ENCODE measurements at regions not wholly inside any gene's neighbourhood (a gene's known extent, or its start where the extent isn't known, plus 50 kb on each side); places are given as distances from the start of the nearest gene placed in this dataset.

GRCh38 chr13:104843401-104843800 is 1692.1 kb downstream of the EFNB2 start:
- ChIA-PET CTCF (no interaction called here), POLR2A (no interaction called here), RAD21 (ENCODE audit: low non-redundant PET in 1 of 2, low total read pairs in 2 of 2, uncharacterized antibody in 2 of 2, unreplicated experiment in 2 of 2) (no interaction called here)
- Histone ChIP-seq H4K20me1 (ENCODE audit: insufficient read depth) (no peaks in the 10 kb centered on the region), H2AFZ (ENCODE audit: low read depth, low read length, poor library complexity, severe bottlenecking) (no peak overlapping the region), H3K9ac (ENCODE audit: low read length) (no peak overlapping the region), H3K4me3 (replicated peaks in 1 of 2; ENCODE audit: low read depth in 1 of 2, low read length in 2 of 2) (no peak overlapping the region), H3K9me2 (ENCODE audit: insufficient read depth) (no peaks in the 10 kb centered on the region), H3K4me1 (ENCODE audit: control insufficient read depth in 1 of 2, insufficient read depth in 2 of 2, low read length in 2 of 2) (peaks cover 0 to 3% of the 10 kb centered on the region in 2 experiments; a peak in 1 of 4 replicates), H3K9me3 (ENCODE audit: control insufficient read depth in 1 of 2, insufficient read depth in 1 of 2, low read depth in 1 of 2, low read length in 2 of 2) (no peaks in the 10 kb centered on the region), H3K27ac (ENCODE audit: low read depth, low read length) (no peak overlapping the region), H3K36me3 (ENCODE audit: control insufficient read depth in 1 of 2, insufficient read depth in 2 of 2, low read length in 2 of 2) (no peaks in the 10 kb centered on the region), H3K4me2 (ENCODE audit: low read length) (no peak overlapping the region), H3K27me3 (ENCODE audit: insufficient read depth, low read length) (no peaks in the 10 kb centered on the region), H3K79me2 (ENCODE audit: insufficient read depth, low read length) (no peaks in the 10 kb centered on the region)
- no peak for DNase-seq (ENCODE audit: low read depth, low spot score)
- ATAC-seq = no peak
- TF ChIP-seq SIN3A (IDR thresholded peaks at IDR 0.05; ENCODE audit: low read depth) (no peak), EGR1 (IDR thresholded peaks at IDR 0.05; ENCODE audit: low read depth) (no peak), CEBPB (IDR thresholded peaks at IDR 0.05; ENCODE audit: low read depth) (no peak), POLR2AphosphoS5 (IDR thresholded peaks at IDR 0.05; ENCODE audit: low read depth, low read length) (no peak)
- intact Hi-C loops (cut with micrococcal nuclease) = no loop called here
- no TSS peak for BruUV-seq (replicated peaks)

GRCh38 chr13:104841110-104841509 is 1694.4 kb downstream of the EFNB2 start:
- no peak overlapping the region for H3K9ac ChIP-seq (ENCODE audit: low read length)
- no peaks in the 10 kb centered on the region for H3K9me3 ChIP-seq (ENCODE audit: control insufficient read depth in 1 of 2, insufficient read depth in 1 of 2, low read depth in 1 of 2, low read length in 2 of 2)
- no peak overlapping the region for H3K4me2 ChIP-seq (ENCODE audit: low read length)
- H2AFZ ChIP-seq (ENCODE audit: low read depth, low read length, poor library complexity, severe bottlenecking) = no peak overlapping the region
- no peak overlapping the region for H3K4me3 ChIP-seq (replicated peaks in 1 of 2; ENCODE audit: low read depth in 1 of 2, low read length in 2 of 2)
- no peaks in the 10 kb centered on the region for H4K20me1 ChIP-seq (ENCODE audit: insufficient read depth)
- no peaks in the 10 kb centered on the region for H3K4me1 ChIP-seq (ENCODE audit: control insufficient read depth in 1 of 2, insufficient read depth in 2 of 2, low read length in 2 of 2)
- ATAC-seq (no peak), DNase-seq (ENCODE audit: low read depth, low spot score) (no peak)
- CTCF ChIA-PET = no interaction called here
- no peaks in the 10 kb centered on the region for H3K79me2 ChIP-seq (ENCODE audit: insufficient read depth, low read length)
- H3K9me2 ChIP-seq (ENCODE audit: insufficient read depth) = no peaks in the 10 kb centered on the region
- H3K27me3 ChIP-seq (ENCODE audit: insufficient read depth, low read length) = no peaks in the 10 kb centered on the region
- BruUV-seq (replicated peaks) = no TSS peak
- intact Hi-C loops (cut with micrococcal nuclease) = no loop called here
- POLR2A ChIA-PET = no interaction called here
- H3K27ac ChIP-seq (ENCODE audit: low read depth, low read length) = no peak overlapping the region
- H3K36me3 ChIP-seq (ENCODE audit: control insufficient read depth in 1 of 2, insufficient read depth in 2 of 2, low read length in 2 of 2) = no peaks in the 10 kb centered on the region
- RAD21 ChIA-PET (ENCODE audit: low non-redundant PET in 1 of 2, low total read pairs in 2 of 2, uncharacterized antibody in 2 of 2, unreplicated experiment in 2 of 2) = no interaction called here
- TF ChIP-seq SIN3A (IDR thresholded peaks at IDR 0.05; ENCODE audit: low read depth) (no peak), EZH2 (IDR thresholded peaks at IDR 0.05) (no peak), FOSL1 (IDR thresholded peaks at IDR 0.05; ENCODE audit: low read depth) (no peak), SP1 (IDR thresholded peaks at IDR 0.05; ENCODE audit: low read depth) (no peak), RAD21 (IDR thresholded peaks at IDR 0.05; ENCODE audit: low read depth) (no peak), REST (IDR thresholded peaks at IDR 0.05; ENCODE audit: low read depth) (no peak), EZH2phosphoT487 (IDR thresholded peaks at IDR 0.05; ENCODE audit: borderline replicate concordance) (no peak), CEBPB (IDR thresholded peaks at IDR 0.05; ENCODE audit: low read depth) (no peak), CBX3 (IDR thresholded peaks at IDR 0.05; ENCODE audit: low read depth) (no peak), TCF7L2 (IDR thresholded peaks at IDR 0.05; ENCODE audit: borderline replicate concordance, extremely low read depth, insufficient read depth, insufficient read length) (no peak), ZBTB33 (IDR thresholded peaks at IDR 0.05; ENCODE audit: extremely low read depth, insufficient replicate concordance, low read length) (no peak), POLR2AphosphoS5 (IDR thresholded peaks at IDR 0.05; ENCODE audit: low read depth, low read length) (no peak), ZFX (IDR thresholded peaks at IDR 0.05) (no peak), ELF1 (IDR thresholded peaks at IDR 0.05; ENCODE audit: borderline replicate concordance, low read depth) (no peak), ZNF274 (IDR thresholded peaks at IDR 0.05; ENCODE audit: low read depth, low read length) (no peak), ATF3 (IDR thresholded peaks at IDR 0.05) (no peak), SRF (IDR thresholded peaks at IDR 0.05; ENCODE audit: low read depth) (no peak)

Measured in HCT116 (cell line).